ENCODE measurements at regions not wholly inside any gene's neighbourhood (a gene's known extent, or its start where the extent isn't known, plus 50 kb on each side); places are given as distances from the start of the nearest gene placed in this dataset.

DNA sequence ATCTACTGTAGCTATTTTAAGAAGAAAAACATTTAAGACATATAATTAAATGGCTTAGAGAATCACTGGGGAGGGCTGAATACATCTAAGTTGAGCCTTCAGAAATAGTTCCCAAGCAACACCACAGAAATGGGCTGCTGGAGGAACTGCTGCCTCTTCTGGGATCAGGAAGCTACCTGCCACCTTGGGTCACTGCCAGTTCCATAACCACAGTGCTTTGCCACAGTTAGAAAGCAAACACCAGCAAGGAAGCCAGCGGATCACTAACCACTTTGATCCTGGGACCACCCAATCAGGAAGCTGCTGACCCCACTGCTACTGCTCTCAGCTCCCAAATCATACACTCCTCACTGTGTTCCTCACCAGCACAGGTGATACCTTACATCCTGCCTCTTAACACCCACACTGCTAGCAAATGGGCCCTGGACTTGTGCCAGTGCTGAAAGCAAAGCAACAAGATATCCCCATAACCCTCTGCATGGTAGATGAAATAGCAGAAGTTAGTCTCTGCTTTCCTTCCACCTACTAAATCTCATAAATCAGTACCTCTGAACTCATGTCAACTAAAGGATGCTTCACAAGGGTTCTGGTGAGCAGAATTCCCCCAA is 346.9 kb downstream of the DEPDC1B start:
- ChIA-PET POLR2A (no interaction called here), CTCF (no interaction called here)
- Histone ChIP-seq H3K9me3 (replicated peaks; ENCODE audit: control insufficient read depth, insufficient read depth, low read length) (no peaks in the 10 kb centered on the region), H3K9ac (replicated peaks; ENCODE audit: extremely low read depth, insufficient read depth, low read length) (no peak overlapping the region), H3K79me2 (ENCODE audit: control insufficient read depth, insufficient read depth, low read length) (no peaks in the 10 kb centered on the region), H3K9me1 (replicated peaks; ENCODE audit: control insufficient read depth, extremely low read depth, insufficient read depth, low read length) (no peaks in the 10 kb centered on the region), H3K27me3 (ENCODE audit: control insufficient read depth in 2 of 2, insufficient read depth in 2 of 2, low read length in 2 of 2) (peaks cover 0 to under 1% of the 10 kb centered on the region in 2 experiments), H4K20me1 (replicated peaks; ENCODE audit: control insufficient read depth, extremely low read depth, insufficient read depth, low read length) (no peaks in the 10 kb centered on the region), H3K27ac (ENCODE audit: insufficient read depth, low read depth, low read length) (no peak overlapping the region), H3K4me1 (ENCODE audit: control insufficient read depth, extremely low read depth, insufficient read depth, low read length) (no peaks in the 10 kb centered on the region), H3K36me3 (ENCODE audit: control insufficient read depth in 2 of 2, extremely low read depth in 1 of 2, insufficient read depth in 2 of 2, low read length in 2 of 2) (no peaks in the 10 kb centered on the region), H2AFZ (ENCODE audit: low read depth, low read length) (no peak overlapping the region), H3K4me2 (ENCODE audit: insufficient read depth, low read length) (no peak overlapping the region), H3K4me3 (replicated peaks in 1 of 3; ENCODE audit: insufficient read depth in 1 of 3, low read depth in 1 of 3, low read length in 3 of 3) (no peak overlapping the region)
- dilution Hi-C loops (cut with MboI; ENCODE audit: extremely low pct_ligation_motif_present, low sequenced_read_pairs) (no loop called here), intact Hi-C loops (cut with micrococcal nuclease) (no loop called here)
- no TSS peak for BruUV-seq (replicated peaks)
- FAIRE-seq (no peak), DNase-seq (ENCODE audit: low read depth, low spot score) (no peak)
- TF ChIP-seq FOS (IDR thresholded peaks at IDR 0.05; ENCODE audit: borderline replicate concordance, insufficient read depth, low read length) (no peak), POLR2A (IDR thresholded peaks at IDR 0.05; ENCODE audit: low read depth, low read length) (no peak), POLR2AphosphoS5 (IDR thresholded peaks at IDR 0.05; ENCODE audit: insufficient read depth, low read depth, low read length) (no peak), JUN (IDR thresholded peaks at IDR 0.05; ENCODE audit: borderline replicate concordance, insufficient read depth, insufficient read length, low read depth) (no peak), CTCF (IDR thresholded peaks at IDR 0.05; ENCODE audit: extremely low read depth in 1 of 2, insufficient read depth in 1 of 2, low read depth in 1 of 2, low read length in 2 of 2) (no peak), GATA2 (IDR thresholded peaks at IDR 0.05; ENCODE audit: insufficient read depth, insufficient read length, low read depth, low read length) (no peak), MYC (IDR thresholded peaks at IDR 0.05; ENCODE audit: low read depth, low read length) (no peak), EZH2 (IDR thresholded peaks at IDR 0.05; ENCODE audit: borderline replicate concordance, low read depth, low read length, severe bottlenecking) (no peak)
- TF ChIP-seq, protein P1, sequence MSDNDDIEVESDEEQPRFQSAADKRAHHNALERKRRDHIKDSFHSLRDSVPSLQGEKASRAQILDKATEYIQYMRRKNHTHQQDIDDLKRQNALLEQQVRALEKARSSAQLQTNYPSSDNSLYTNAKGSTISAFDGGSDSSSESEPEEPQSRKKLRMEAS (IDR thresholded peaks at IDR 0.05; ENCODE audit: insufficient read depth, insufficient read length) = no peak

Data from endothelial cell of umbilical vein (primary cell).